Heart left ventricle (tissue), 13 donors: ENCODE measurements at regions not wholly inside any gene's neighbourhood (a gene's known extent, or its start where the extent isn't known, plus 50 kb on each side); places are given as distances from the start of the nearest gene placed in this dataset.

ENCODE experiments used
- CTCF ChIP-seq, 12 donors: fragments of 200-600 bp; sonication (generic) in 4 of 12; IDR thresholded peaks; one replicate each; pipeline versions ENCODE4 v1.5.0 to v1.8.0; 2018 to 2022; ENCODE audit warnings: antibody characterized with exemption in 12 of 12, mild to moderate bottlenecking in 5 of 12
- POLR2A ChIP-seq, 2 donors: fragments of 450-650 bp; IDR thresholded peaks; one replicate each; pipeline ENCODE4 v1.6.1; 2017; ENCODE audit warnings: antibody characterized with exemption in 2 of 2, mild to moderate bottlenecking in 2 of 2, moderate library complexity in 2 of 2
- donor health status: ischemic (EF 13 %, LVEDD 7.1; RV severe dilation, severe dysfunction).
- donor health status: DM: no; HTN: yes; CAD: no.
- donor health status: DM: no; HTN: no; CAD: no.
- donor health status: ischemic (EF 25% LVEDD 6.9; RV normal size, moderate dysfunction).
- donor health status: ischemic (EF 25% LVEDD 5.7; RV mildly dilated, moderate dysfunction).
- donor health status: ischemic (EF 35%, LVEDD 5.7; RV mildly dilated, moderate dysfunction).
- donor health status: nonischemic (EF 11% LVEDD 7.7; RV severe dilation, severe dysfunction).
- donor health status: DM: yes; HTN: yes; CAD: no.
- donor health status: PGD.
- donor health status: ischemic (EF 29% LVEDD 5.4; RV normal size, mild dysfunction).
- donor health status: nonischemic (EF 23%, LVEDD 6.1; RV moderate dilation, normal function).

- no peak for TF ChIP-seq CTCF (IDR thresholded peaks at IDR 0.05)
- no peak for TF ChIP-seq POLR2A (IDR thresholded peaks at IDR 0.05)
These were observed 258.7 kb upstream of the RAB6C start for GRCh38 chr2:129720761-129721160.
